Brain microvascular endothelial cell (primary cell): ENCODE measurements at regions not wholly inside any gene's neighbourhood (a gene's known extent, or its start where the extent isn't known, plus 50 kb on each side); places are given as distances from the start of the nearest gene placed in this dataset.

Experiments used
- DNase-seq: peaks from one replicate; pipeline ENCODE4 v3.0.0-alpha.2; 2020
- H3K27ac ChIP-seq: fragments of 250-450 bp; sonication (Bioruptor Pico); 2 replicates; pipeline ENCODE4 v1.5.1; 2020; ENCODE audit warnings: mild to moderate bottlenecking, moderate library complexity
- H3K27me3 ChIP-seq: fragments of 250-450 bp; sonication (Bioruptor Pico); replicated peaks from 2 replicates; pipeline ENCODE4 v1.5.1; 2020; ENCODE audit warnings: mild to moderate bottlenecking
- H3K36me3 ChIP-seq: fragments of 250-450 bp; sonication (Bioruptor Pico); replicated peaks from 2 replicates; pipeline ENCODE4 v1.5.1; 2020; ENCODE audit warnings: mild to moderate bottlenecking
- H3K4me3 ChIP-seq: 2 replicates; pipeline ENCODE4 v1.5.1; 2011; ENCODE audit warnings: low read depth, mild to moderate bottlenecking, control low read depth, low read length, moderate library complexity
- in situ Hi-C: cut with HindIII; loops from 2 replicates; pipeline ENCODE4 v1.10.0; 2017; ENCODE audit warnings: low sequenced_read_pairs, low pct_ligation_motif_present
- TF ChIP-seq, protein P1 (sequence below): IDR thresholded peaks from 2 replicates; pipeline ENCODE4 v1.5.1; 2011; ENCODE audit warnings: low read depth, mild to moderate bottlenecking, moderate library complexity, low read length, control low read depth, inconsistent platforms; ENCODE audit errors: missing control alignments

DNA sequence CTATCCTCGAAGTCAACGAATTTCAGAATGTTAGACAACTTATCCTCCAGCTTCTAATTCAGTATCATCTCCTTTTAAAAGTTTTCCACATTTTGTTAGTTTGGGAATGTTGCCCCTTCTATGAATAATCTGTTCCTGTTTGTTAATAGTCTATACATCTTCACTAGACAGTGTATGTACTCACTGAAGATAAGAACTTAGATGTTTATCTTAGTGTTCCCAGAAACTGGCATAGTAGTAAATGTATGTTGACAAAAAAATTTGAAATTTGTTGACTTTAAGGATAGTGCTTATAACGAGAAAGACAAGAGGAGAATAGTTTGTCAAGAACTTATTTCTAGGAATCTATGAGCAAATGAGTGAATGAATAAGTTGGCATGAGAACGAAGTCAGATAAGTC is 162.0 kb upstream of the GULP1 start:
- Histone ChIP-seq H3K27me3 (no peaks in the 10 kb centered on the region), H3K36me3 (no peaks in the 10 kb centered on the region), H3K27ac (no peak overlapping the region), H3K4me3 (no peak overlapping the region)
- DNase-seq: no peak
- TF ChIP-seq, protein P1, sequence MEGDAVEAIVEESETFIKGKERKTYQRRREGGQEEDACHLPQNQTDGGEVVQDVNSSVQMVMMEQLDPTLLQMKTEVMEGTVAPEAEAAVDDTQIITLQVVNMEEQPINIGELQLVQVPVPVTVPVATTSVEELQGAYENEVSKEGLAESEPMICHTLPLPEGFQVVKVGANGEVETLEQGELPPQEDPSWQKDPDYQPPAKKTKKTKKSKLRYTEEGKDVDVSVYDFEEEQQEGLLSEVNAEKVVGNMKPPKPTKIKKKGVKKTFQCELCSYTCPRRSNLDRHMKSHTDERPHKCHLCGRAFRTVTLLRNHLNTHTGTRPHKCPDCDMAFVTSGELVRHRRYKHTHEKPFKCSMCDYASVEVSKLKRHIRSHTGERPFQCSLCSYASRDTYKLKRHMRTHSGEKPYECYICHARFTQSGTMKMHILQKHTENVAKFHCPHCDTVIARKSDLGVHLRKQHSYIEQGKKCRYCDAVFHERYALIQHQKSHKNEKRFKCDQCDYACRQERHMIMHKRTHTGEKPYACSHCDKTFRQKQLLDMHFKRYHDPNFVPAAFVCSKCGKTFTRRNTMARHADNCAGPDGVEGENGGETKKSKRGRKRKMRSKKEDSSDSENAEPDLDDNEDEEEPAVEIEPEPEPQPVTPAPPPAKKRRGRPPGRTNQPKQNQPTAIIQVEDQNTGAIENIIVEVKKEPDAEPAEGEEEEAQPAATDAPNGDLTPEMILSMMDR: no peak
- in situ Hi-C loops: no loop called here

DNA sequence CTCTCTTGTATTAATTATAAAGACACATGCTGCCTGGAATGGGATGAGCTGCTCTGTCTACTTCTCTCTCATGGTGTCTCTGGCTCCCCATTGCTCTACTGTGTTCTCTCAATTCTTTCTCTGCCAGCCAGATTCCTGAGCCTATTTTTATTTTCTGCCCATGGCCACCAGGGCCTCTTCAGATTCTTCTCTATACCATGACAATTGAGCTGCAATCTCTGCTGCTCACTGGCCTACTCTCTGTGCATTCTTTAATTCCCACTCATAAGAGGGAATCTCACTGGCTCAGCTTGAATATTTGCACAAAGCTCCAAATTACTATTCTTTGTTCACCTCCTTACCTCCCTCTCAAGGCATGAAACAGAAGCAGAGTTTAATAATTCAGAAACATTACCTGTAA is 161.4 kb upstream of the GULP1 start:
- Histone ChIP-seq H3K27ac (no peak overlapping the region), H3K4me3 (no peak overlapping the region), H3K36me3 (no peaks in the 10 kb centered on the region), H3K27me3 (no peaks in the 10 kb centered on the region)
- DNase-seq: no peak
- in situ Hi-C loops: no loop called here
- TF ChIP-seq, protein P1: no peak

DNA sequence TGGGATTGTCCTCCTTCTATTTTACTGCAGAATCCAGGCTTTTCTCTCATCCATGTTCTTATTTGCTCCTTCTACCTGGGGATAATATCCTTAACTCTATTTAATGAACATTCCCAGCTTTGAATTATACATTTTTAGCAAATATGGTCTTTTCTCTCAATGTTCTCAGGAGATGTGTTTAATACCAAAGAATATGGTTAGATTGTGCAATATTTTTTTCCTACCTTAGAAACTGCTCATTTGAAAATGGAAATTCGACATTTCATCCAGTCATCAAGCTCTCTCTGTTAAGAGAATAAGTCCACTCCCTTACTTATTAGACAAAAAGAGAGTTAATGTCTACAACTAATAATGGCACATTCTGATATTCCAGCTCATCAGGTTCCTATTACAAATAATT is 160.4 kb upstream of the GULP1 start:
- in situ Hi-C loops: no loop called here
- Histone ChIP-seq H3K27me3 (no peaks in the 10 kb centered on the region), H3K36me3 (no peaks in the 10 kb centered on the region), H3K4me3 (no peak overlapping the region), H3K27ac (no peak overlapping the region)
- no peak for DNase-seq
- TF ChIP-seq, protein P1: no peak

DNA sequence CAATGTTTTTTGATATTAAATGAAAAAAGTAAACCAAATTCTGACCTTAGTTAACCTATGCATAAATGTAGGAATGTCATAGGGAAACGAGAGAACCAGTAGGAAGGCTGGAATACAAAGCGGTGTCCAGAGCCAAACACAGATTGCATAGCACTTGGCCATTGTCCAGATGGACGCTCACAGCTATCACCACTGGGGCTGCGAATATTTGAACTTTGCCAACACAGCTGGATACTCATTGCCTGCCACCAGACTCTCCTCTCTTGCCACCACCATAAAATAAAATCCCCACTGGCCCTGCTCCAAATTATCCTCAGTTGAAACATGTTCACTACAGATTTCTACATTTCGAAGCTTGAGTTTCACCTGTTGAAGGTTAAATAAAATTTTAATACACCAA is 159.3 kb upstream of the GULP1 start:
- no peak for DNase-seq
- TF ChIP-seq, protein P1: no peak
- no peaks in the 10 kb centered on the region for H3K36me3 ChIP-seq
- H3K27ac ChIP-seq: no peak overlapping the region
- in situ Hi-C loops: no loop called here
- H3K27me3 ChIP-seq: no peaks in the 10 kb centered on the region
- H3K4me3 ChIP-seq: no peak overlapping the region

DNA sequence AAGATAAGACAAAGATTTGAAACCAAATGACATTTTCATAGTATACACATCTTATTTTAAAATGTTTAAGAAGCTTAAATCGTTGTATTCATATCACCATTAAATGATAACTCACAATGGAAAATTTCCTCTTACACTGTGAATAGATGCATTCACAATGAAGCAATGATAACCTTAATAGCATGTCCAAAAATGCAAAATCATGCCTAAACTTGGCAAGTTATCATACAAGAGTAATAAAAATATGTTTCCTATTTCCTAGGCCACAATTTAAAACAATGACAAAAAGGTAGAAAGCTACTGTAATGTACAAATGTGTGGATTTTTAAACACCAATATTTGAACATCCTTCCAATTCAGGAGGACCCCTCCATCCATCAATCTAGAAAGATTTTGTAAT is 157.4 kb upstream of the GULP1 start:
- H3K27me3 ChIP-seq: no peaks in the 10 kb centered on the region
- no peak overlapping the region for H3K27ac ChIP-seq
- TF ChIP-seq, protein P1: no peak
- in situ Hi-C loops: no loop called here
- no peaks in the 10 kb centered on the region for H3K36me3 ChIP-seq
- no peak for DNase-seq
- H3K4me3 ChIP-seq: no peak overlapping the region

DNA sequence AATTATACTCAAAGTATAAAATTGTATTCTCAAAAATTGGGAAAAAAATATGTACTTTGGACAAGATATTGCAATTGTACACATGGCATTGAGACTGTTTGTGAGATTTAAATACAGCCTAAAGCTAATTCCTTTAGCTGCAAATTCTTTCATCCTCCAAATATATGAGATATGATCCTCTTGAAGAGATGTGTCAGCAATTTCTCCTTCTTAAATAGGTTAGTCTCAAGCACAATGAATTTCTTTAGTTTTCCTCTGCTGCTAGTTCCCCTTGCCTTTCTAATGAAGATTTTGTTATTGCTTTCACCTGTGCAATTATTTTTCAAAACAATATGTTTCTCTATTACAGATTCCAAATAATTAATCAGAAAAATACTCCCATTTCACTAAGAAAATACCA is 153.4 kb upstream of the GULP1 start:
- Histone ChIP-seq H3K27ac (no peak overlapping the region), H3K27me3 (no peaks in the 10 kb centered on the region), H3K36me3 (no peaks in the 10 kb centered on the region), H3K4me3 (no peak overlapping the region)
- in situ Hi-C loops: no loop called here
- no peak for DNase-seq
- TF ChIP-seq, protein P1: no peak
